ENCODE measurements at regions not wholly inside any gene's neighbourhood (a gene's known extent, or its start where the extent isn't known, plus 50 kb on each side); places are given as distances from the start of the nearest gene placed in this dataset.
"Not testable (repeated sequence)": the region's sequence is repeated elsewhere in the genome, so short reads cannot be mapped to it uniquely, and the experiment has no call there.

- DNase-seq, result no peak
- H3K4me1 ChIP-seq, result no peaks in the 10 kb centered on the region
- H3K9me3 ChIP-seq, result no peaks in the 10 kb centered on the region
- TF ChIP-seq POLR2A (IDR thresholded peaks at IDR 0.05) (no peak), CTCF (IDR thresholded peaks at IDR 0.05) (no peak)
- H3K4me3 ChIP-seq, result no peak overlapping the region
- no peak overlapping the region for H3K27ac ChIP-seq
- no peaks in the 10 kb centered on the region for H3K36me3 ChIP-seq
- H3K27me3 ChIP-seq, result no peaks in the 10 kb centered on the region
Observed at GRCh38 chr2:52269696-52270485, 1238.0 kb upstream of the NRXN1 start.

- H3K4me3 ChIP-seq, result no peak overlapping the region
- no peaks in the 10 kb centered on the region for H3K27me3 ChIP-seq
- no peaks in the 10 kb centered on the region for H3K36me3 ChIP-seq
- TF ChIP-seq POLR2A (IDR thresholded peaks at IDR 0.05) (no peak), CTCF (IDR thresholded peaks at IDR 0.05) (no peak)
- no peak overlapping the region for H3K27ac ChIP-seq
- H3K9me3 ChIP-seq, result no peaks in the 10 kb centered on the region
- DNase-seq, result no peak
- H3K4me1 ChIP-seq, result no peaks in the 10 kb centered on the region
Observed at GRCh38 chr2:52264911-52265310, 1233.0 kb upstream of the NRXN1 start.

- no peak for DNase-seq
- no peaks in the 10 kb centered on the region for H3K27me3 ChIP-seq
- no peaks in the 10 kb centered on the region for H3K36me3 ChIP-seq
- no peak overlapping the region for H3K4me3 ChIP-seq
- no peaks in the 10 kb centered on the region for H3K9me3 ChIP-seq
- TF ChIP-seq CTCF (IDR thresholded peaks at IDR 0.05) (no peak), POLR2A (IDR thresholded peaks at IDR 0.05) (no peak)
- H3K27ac ChIP-seq, result no peak overlapping the region
- no peaks in the 10 kb centered on the region for H3K4me1 ChIP-seq
Observed at GRCh38 chr2:52264488-52264887, 1232.6 kb upstream of the NRXN1 start.

- DNase-seq, result no peak
- H3K27ac ChIP-seq, result no peak overlapping the region
- H3K36me3 ChIP-seq, result no peaks in the 10 kb centered on the region
- TF ChIP-seq CTCF (IDR thresholded peaks at IDR 0.05) (no peak), POLR2A (IDR thresholded peaks at IDR 0.05) (no peak)
- peaks cover 0 to 3% (median 0%) of the 10 kb centered on the region in 4 donors for H3K9me3 ChIP-seq
- H3K4me3 ChIP-seq, result no peak overlapping the region
- H3K4me1 ChIP-seq, result no peaks in the 10 kb centered on the region
- no peaks in the 10 kb centered on the region for H3K27me3 ChIP-seq
Observed at GRCh38 chr2:52260904-52261303, 1229.0 kb upstream of the NRXN1 start.

GRCh38 chr2:52258967-52259366 is 1227.0 kb upstream of the NRXN1 start:
- not testable (repeated sequence) for H3K4me3 ChIP-seq, DNase-seq, H3K9me3 ChIP-seq, H3K27me3 ChIP-seq, H3K27ac ChIP-seq, H3K36me3 ChIP-seq, H3K4me1 ChIP-seq

GRCh38 chr2:52258038-52258437 is 1226.1 kb upstream of the NRXN1 start:
- no peak for TF ChIP-seq CTCF (IDR thresholded peaks at IDR 0.05)
- no peak for TF ChIP-seq POLR2A (IDR thresholded peaks at IDR 0.05)
- no peak for DNase-seq
- H3K27ac ChIP-seq, result no peak overlapping the region
- H3K4me3 ChIP-seq, result no peak overlapping the region
- no peaks in the 10 kb centered on the region for H3K4me1 ChIP-seq
- H3K27me3 ChIP-seq, result no peaks in the 10 kb centered on the region
- peaks cover 0 to 3% (median 0%) of the 10 kb centered on the region in 4 donors for H3K9me3 ChIP-seq
- no peaks in the 10 kb centered on the region for H3K36me3 ChIP-seq

Measured in Peyer's patch (tissue), 4 donors.